NB4 (cell line): ENCODE measurements at regions not wholly inside any gene's neighbourhood (a gene's known extent, or its start where the extent isn't known, plus 50 kb on each side); places are given as distances from the start of the nearest gene placed in this dataset.

Experiments used
- DNase-seq: peaks from one replicate; pipeline ENCODE4 v3.0.0; 2010; ENCODE audit warnings: low read depth
- H3K4me3 ChIP-seq: one replicate; pipeline ENCODE4 v1.5.1; 2011; ENCODE audit warnings: mild to moderate bottlenecking, low read depth, low read length, moderate library complexity
- CTCF ChIP-seq: IDR thresholded peaks from one replicate; pipeline ENCODE4 v1.5.1; 2012; ENCODE audit warnings: low read depth, low read length
- MYC ChIP-seq: IDR thresholded peaks from 2 replicates; pipeline ENCODE4 v1.6.1; 2011; ENCODE audit warnings: low read depth, low read length
- POLR2A ChIP-seq: IDR thresholded peaks from 2 replicates; pipeline ENCODE4 v1.6.1; 2011; ENCODE audit warnings: mild to moderate bottlenecking; ENCODE audit not compliant: insufficient read length; ENCODE audit errors: extremely low read depth
- TF ChIP-seq, protein P1 (sequence below): IDR thresholded peaks from 2 replicates; pipeline ENCODE4 v1.6.1; 2011; ENCODE audit warnings: low read depth, low read length

DNA sequence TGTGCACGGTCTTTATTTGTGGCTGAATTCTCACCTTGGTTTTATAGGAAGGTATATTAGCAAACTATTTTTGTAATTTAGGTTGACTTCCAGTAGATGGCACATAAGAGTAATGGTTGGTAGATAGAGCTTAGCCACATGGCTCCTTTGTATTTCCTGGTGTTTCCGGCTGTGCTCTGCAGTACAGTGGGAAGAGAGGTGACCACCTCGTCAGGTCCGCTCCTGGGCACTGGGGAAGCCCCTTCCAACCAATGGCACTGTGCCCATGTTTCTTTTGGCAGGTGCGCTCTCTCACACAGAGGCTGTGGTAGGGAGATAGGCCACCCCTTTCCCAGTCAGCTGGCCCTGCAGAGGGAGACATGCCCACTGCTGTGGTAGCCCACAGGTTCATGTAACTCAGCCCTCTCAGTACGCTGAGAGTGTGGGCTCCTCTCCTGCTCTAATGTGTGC is 74.3 kb upstream of the ATP12A start:
- H3K4me3 ChIP-seq: no peak overlapping the region
- TF ChIP-seq CTCF (peak; percentile 10), MYC (peak; percentile 67; the same call in 1 of the 2 replicates)
- TF ChIP-seq, protein P1, sequence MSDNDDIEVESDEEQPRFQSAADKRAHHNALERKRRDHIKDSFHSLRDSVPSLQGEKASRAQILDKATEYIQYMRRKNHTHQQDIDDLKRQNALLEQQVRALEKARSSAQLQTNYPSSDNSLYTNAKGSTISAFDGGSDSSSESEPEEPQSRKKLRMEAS: no peak
- peak; percentile 49 for DNase-seq

GRCh38 chr13:24606486-24607170 is 73.6 kb upstream of the ATP12A start:
- TF ChIP-seq POLR2A (no peak), MYC (no peak), CTCF (no peak)
- TF ChIP-seq, protein P1: no peak
- H3K4me3 ChIP-seq: no peak overlapping the region
- DNase-seq: no peak

DNA sequence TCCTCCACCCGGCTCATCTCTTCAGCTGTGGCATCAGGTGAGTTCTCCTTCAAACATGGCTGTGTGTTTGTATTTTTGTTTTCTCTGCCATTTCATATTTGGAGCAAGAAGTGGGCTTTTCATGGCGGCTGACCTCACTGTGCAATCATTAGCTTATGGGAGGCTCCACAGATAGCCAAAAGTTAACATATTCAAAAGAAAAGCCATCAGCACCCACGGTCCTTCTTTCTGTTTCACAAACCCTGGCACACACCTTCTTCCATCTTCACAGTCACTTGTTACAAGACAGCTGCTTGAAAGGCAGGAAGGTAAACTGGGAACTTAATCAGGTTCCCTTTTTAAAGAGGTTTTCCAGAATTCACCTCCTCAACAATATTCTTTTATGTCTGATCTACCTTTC is 69.3 kb upstream of the ATP12A start:
- no peak for DNase-seq
- TF ChIP-seq POLR2A (no peak), CTCF (no peak)
- H3K4me3 ChIP-seq: no peak overlapping the region

DNA sequence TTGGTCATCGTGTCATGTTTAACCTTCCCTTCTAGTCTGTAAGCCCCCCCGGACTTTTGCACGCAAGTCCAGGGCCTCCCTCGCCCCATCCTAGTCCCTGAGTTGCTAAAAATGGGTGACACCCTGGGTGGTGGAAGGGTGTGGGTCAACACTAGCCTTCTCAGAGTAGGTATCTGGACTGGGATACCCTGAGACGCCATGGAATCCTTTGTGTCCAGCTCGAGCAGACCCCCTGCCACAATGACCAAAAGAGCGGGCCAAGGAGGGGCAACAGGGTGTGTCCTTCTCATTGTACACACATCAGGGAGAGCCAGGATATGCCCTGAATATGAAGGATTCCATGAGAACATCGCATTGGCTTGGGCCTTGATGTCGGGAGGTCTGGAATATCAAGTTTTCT is 67.5 kb upstream of the ATP12A start:
- no peak overlapping the region for H3K4me3 ChIP-seq
- no peak for TF ChIP-seq POLR2A
- TF ChIP-seq, protein P1: no peak
- no peak for TF ChIP-seq CTCF
- no peak for TF ChIP-seq MYC
- DNase-seq: no peak

DNA sequence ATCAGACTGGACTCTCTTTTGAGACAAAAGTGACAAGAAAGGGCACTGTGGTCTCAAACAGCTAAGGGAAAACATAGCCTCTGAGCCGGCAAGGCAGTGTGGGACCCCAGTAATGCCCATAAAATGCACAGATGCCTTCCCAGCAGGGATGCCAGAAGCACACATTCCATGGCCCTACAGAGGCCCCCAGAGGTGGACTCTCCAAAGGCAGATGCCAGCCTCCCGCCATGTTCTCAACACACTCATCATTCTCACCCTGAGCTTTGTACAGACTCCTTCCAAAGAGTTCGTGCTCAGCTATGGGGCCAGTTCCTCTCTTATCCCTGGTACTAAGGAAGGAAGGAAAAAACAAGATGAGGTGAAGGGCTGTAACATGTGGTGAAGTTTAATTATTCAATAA is 67.1 kb upstream of the ATP12A start:
- no peak for TF ChIP-seq CTCF
- DNase-seq: no peak
- H3K4me3 ChIP-seq: no peak overlapping the region

GRCh38 chr13:24613755-24614154 is 66.5 kb upstream of the ATP12A start:
- no peak overlapping the region for H3K4me3 ChIP-seq
- TF ChIP-seq MYC: no peak
- TF ChIP-seq, protein P1: no peak
- TF ChIP-seq CTCF: no peak
- no peak for TF ChIP-seq POLR2A
- DNase-seq: no peak
